WTC11 (cell line): ENCODE measurements at regions not wholly inside any gene's neighbourhood (a gene's known extent, or its start where the extent isn't known, plus 50 kb on each side); places are given as distances from the start of the nearest gene placed in this dataset.

Experiments
- ATAC-seq: fragments of 200-7000 bp; cut with Tn5 transposase; 2 replicates; pipeline ENCODE4 v1.10.0; 2021; ENCODE audit warnings: mild to moderate bottlenecking, moderate library complexity
- CTCF ChIA-PET: fragments of 300-600 bp; sonication (Branson Sonifier 250); formaldehyde crosslinking; loops from one replicate; lab custom pipeline; 2021; ENCODE audit warnings: antibody characterized with exemption; lab: Charles Lee
- POLR2A ChIA-PET: fragments of 350-600 bp; sonication (Branson Sonifier 250); formaldehyde crosslinking; loops from one replicate; lab custom pipeline; 2021; ENCODE audit warnings: antibody characterized with exemption; lab: Charles Lee
- DNase-seq: peaks from one replicate; pipeline ENCODE4 v3.0.0; 2021; ENCODE audit warnings: low spot score
- H3K27ac Mint-ChIP-seq: 2 replicates; pipeline ENCODE4 v1.8.0; 2021; ENCODE audit warnings: mixed read lengths
- H3K27me3 Mint-ChIP-seq: 2 replicates; pipeline ENCODE4 v1.8.0; 2021; ENCODE audit warnings: low read depth, mild to moderate bottlenecking, moderate library complexity, mixed read lengths
- H3K36me3 Mint-ChIP-seq: 2 replicates; pipeline ENCODE4 v1.8.0; 2021; ENCODE audit warnings: mixed read lengths
- H3K4me1 Mint-ChIP-seq: 2 replicates; pipeline ENCODE4 v1.8.0; 2022; ENCODE audit warnings: mixed read lengths
- H3K4me3 Mint-ChIP-seq: 2 replicates; pipeline ENCODE4 v1.8.0; 2021; ENCODE audit warnings: mild to moderate bottlenecking, moderate library complexity, mixed read lengths
- H3K9me3 Mint-ChIP-seq: 2 replicates; pipeline ENCODE4 v1.8.0; 2021; ENCODE audit warnings: mixed read lengths
- CBFB ChIP-seq: sonication (generic); formaldehyde crosslinking; IDR thresholded peaks from 2 replicates; pipeline ENCODE4 v1.8.1; 2022; ENCODE audit warnings: mild to moderate bottlenecking, low read depth, missing genetic modification reagents
- CREB1 ChIP-seq: sonication (generic); formaldehyde crosslinking; IDR thresholded peaks from 2 replicates; pipeline ENCODE4 v1.8.0; 2023; ENCODE audit warnings: mild to moderate bottlenecking, missing genetic modification reagents
- ELF4 ChIP-seq: sonication (generic); formaldehyde crosslinking; IDR thresholded peaks from 2 replicates; pipeline ENCODE4 v1.8.1; 2022; ENCODE audit warnings: low read depth, mild to moderate bottlenecking, moderate library complexity, missing genetic modification reagents
- ESRRA ChIP-seq: sonication (generic); formaldehyde crosslinking; IDR thresholded peaks from 2 replicates; pipeline ENCODE4 v1.8.1; 2022; ENCODE audit warnings: mild to moderate bottlenecking, missing genetic modification reagents, borderline replicate concordance
- ETV6 ChIP-seq: sonication (generic); formaldehyde crosslinking; IDR thresholded peaks from 2 replicates; pipeline ENCODE4 v1.8.1; 2022; ENCODE audit warnings: mild to moderate bottlenecking, missing genetic modification reagents
- GRHL2 ChIP-seq: fragments of 250-450 bp; sonication (Bioruptor Pico); IDR thresholded peaks from 2 replicates; pipeline ENCODE4 v1.8.0; 2022; ENCODE audit warnings: mild to moderate bottlenecking, moderate library complexity; ENCODE audit not compliant: insufficient replicate concordance, severe bottlenecking
- IRF2 ChIP-seq: sonication (generic); formaldehyde crosslinking; IDR thresholded peaks from 2 replicates; pipeline ENCODE4 v1.8.0; 2022; ENCODE audit warnings: low read depth, missing genetic modification reagents, borderline replicate concordance
- JAZF1 ChIP-seq: fragments of 250-450 bp; sonication (Bioruptor Pico); IDR thresholded peaks from 2 replicates; pipeline ENCODE4 v1.9.0; 2021; ENCODE audit warnings: moderate library complexity, mild to moderate bottlenecking, inconsistent platforms
- JUN ChIP-seq: sonication (generic); formaldehyde crosslinking; IDR thresholded peaks from 2 replicates; pipeline ENCODE4 v1.8.0; 2023; ENCODE audit warnings: mild to moderate bottlenecking, missing genetic modification reagents
- NFATC4 ChIP-seq: fragments of 250-450 bp; sonication (Bioruptor Pico); IDR thresholded peaks from 2 replicates; pipeline ENCODE4 v1.9.0; 2021; ENCODE audit warnings: mild to moderate bottlenecking
- NFYB ChIP-seq: sonication (generic); formaldehyde crosslinking; conservative IDR thresholded peaks from 2 replicates; pipeline ENCODE4 v1.8.0; 2022; ENCODE audit warnings: low read depth, missing genetic modification reagents
- NR2C2 ChIP-seq: sonication (generic); formaldehyde crosslinking; IDR thresholded peaks from 2 replicates; pipeline ENCODE4 v1.8.0; 2022; ENCODE audit warnings: mild to moderate bottlenecking, missing genetic modification reagents
- TCF7 ChIP-seq: sonication (generic); formaldehyde crosslinking; IDR thresholded peaks from 2 replicates; pipeline ENCODE4 v1.8.0; 2022; ENCODE audit warnings: mild to moderate bottlenecking, low read depth, missing genetic modification reagents, moderate library complexity
- ZBTB21 ChIP-seq: sonication (generic); formaldehyde crosslinking; IDR thresholded peaks from 2 replicates; pipeline ENCODE4 v1.8.1; 2023; ENCODE audit warnings: mild to moderate bottlenecking, missing genetic modification reagents, borderline replicate concordance
- ZNF138 ChIP-seq: sonication (generic); formaldehyde crosslinking; conservative IDR thresholded peaks from 2 replicates; pipeline ENCODE4 v1.8.1; 2022; ENCODE audit warnings: mild to moderate bottlenecking, moderate library complexity, missing genetic modification reagents
- ZNF232 ChIP-seq: sonication (generic); formaldehyde crosslinking; IDR thresholded peaks from 2 replicates; pipeline ENCODE4 v1.8.0; 2022; ENCODE audit warnings: mild to moderate bottlenecking, missing genetic modification reagents
- ZNF263 ChIP-seq: sonication (generic); formaldehyde crosslinking; IDR thresholded peaks from 2 replicates; pipeline ENCODE4 v1.8.1; 2022; ENCODE audit warnings: low read depth, mild to moderate bottlenecking, moderate library complexity, missing genetic modification reagents
- ZNF423 ChIP-seq: fragments of 250-450 bp; sonication (Bioruptor Pico); IDR thresholded peaks from 2 replicates; pipeline ENCODE4 v2.1.2; 2022; ENCODE audit warnings: mild to moderate bottlenecking, moderate library complexity
- ZNF671 ChIP-seq: fragments of 250-450 bp; sonication (Bioruptor Pico); IDR thresholded peaks from 2 replicates; pipeline ENCODE4 v1.8.0; 2021; ENCODE audit warnings: mild to moderate bottlenecking
- TF ChIP-seq, protein P1 (sequence below): sonication (generic); formaldehyde crosslinking; IDR thresholded peaks from 2 replicates; pipeline ENCODE4 v1.8.1; 2023; ENCODE audit warnings: mild to moderate bottlenecking, missing genetic modification reagents
- TF ChIP-seq, protein P2 (sequence below): sonication (generic); formaldehyde crosslinking; conservative IDR thresholded peaks from 2 replicates; pipeline ENCODE4 v1.8.1; 2022; ENCODE audit warnings: mild to moderate bottlenecking, missing genetic modification reagents
- TF ChIP-seq, protein P3 (sequence below): fragments of 250-450 bp; sonication (Bioruptor Pico); conservative IDR thresholded peaks from 2 replicates; pipeline ENCODE4 v1.9.0; 2021; ENCODE audit warnings: mild to moderate bottlenecking
- TF ChIP-seq, protein P4 (sequence below): sonication (generic); formaldehyde crosslinking; IDR thresholded peaks from 2 replicates; pipeline ENCODE4 v1.8.1; 2023; ENCODE audit warnings: mild to moderate bottlenecking, missing genetic modification reagents, moderate library complexity
- TF ChIP-seq, protein P5 (sequence below): sonication (generic); formaldehyde crosslinking; IDR thresholded peaks from 2 replicates; pipeline ENCODE4 v1.8.1; 2023; ENCODE audit warnings: mild to moderate bottlenecking, missing genetic modification reagents, borderline replicate concordance
- TF ChIP-seq, protein P6 (sequence below): sonication (generic); formaldehyde crosslinking; IDR thresholded peaks from 2 replicates; pipeline ENCODE4 v1.8.1; 2022; ENCODE audit warnings: low read depth, mild to moderate bottlenecking, moderate library complexity, missing genetic modification reagents, borderline replicate concordance
- TF ChIP-seq, protein P7 (sequence below): fragments of 200-600 bp; IDR thresholded peaks from 2 replicates; pipeline ENCODE4 v1.8.0; 2022; ENCODE audit warnings: antibody characterized with exemption

DNA sequence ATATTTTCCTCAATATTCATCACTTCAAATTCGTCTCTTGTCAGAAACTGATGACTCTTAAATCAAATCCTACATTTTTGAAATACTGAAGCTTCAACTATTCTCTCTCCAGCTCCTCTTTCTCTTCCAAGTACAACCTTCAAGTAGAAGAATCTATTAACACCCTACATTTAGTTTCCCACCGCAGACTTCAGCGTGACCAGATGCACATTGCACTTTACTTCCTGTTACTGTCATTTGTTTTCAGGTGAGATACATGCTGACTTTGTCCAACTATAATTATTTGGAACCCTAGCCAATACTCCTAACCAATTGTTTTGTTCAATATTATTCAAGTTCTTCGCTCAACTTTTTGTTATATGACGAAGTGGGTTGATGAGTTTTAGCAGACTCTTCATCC is 116.0 kb downstream of the MRPL39 start:
- TF ChIP-seq JUN (CRISPR knock-in tag) (no peak), JAZF1 (CRISPR knock-in tag) (no peak), GRHL2 (CRISPR knock-in tag) (no peak), ZBTB21 (CRISPR knock-in tag) (no peak), ETV6 (no peak), ZNF263 (CRISPR knock-in tag) (no peak), NFATC4 (CRISPR knock-in tag) (no peak), TCF7 (CRISPR knock-in tag) (no peak), NFYB (no peak), ESRRA (CRISPR knock-in tag) (no peak), ZNF138 (CRISPR knock-in tag) (no peak), IRF2 (CRISPR knock-in tag) (no peak), ELF4 (CRISPR knock-in tag) (no peak), ZNF232 (CRISPR knock-in tag) (no peak), ZNF671 (CRISPR knock-in tag) (no peak)
- TF ChIP-seq, protein P1, sequence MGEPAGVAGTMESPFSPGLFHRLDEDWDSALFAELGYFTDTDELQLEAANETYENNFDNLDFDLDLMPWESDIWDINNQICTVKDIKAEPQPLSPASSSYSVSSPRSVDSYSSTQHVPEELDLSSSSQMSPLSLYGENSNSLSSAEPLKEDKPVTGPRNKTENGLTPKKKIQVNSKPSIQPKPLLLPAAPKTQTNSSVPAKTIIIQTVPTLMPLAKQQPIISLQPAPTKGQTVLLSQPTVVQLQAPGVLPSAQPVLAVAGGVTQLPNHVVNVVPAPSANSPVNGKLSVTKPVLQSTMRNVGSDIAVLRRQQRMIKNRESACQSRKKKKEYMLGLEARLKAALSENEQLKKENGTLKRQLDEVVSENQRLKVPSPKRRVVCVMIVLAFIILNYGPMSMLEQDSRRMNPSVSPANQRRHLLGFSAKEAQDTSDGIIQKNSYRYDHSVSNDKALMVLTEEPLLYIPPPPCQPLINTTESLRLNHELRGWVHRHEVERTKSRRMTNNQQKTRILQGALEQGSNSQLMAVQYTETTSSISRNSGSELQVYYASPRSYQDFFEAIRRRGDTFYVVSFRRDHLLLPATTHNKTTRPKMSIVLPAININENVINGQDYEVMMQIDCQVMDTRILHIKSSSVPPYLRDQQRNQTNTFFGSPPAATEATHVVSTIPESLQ (CRISPR knock-in tag) = no peak
- TF ChIP-seq, protein P2, sequence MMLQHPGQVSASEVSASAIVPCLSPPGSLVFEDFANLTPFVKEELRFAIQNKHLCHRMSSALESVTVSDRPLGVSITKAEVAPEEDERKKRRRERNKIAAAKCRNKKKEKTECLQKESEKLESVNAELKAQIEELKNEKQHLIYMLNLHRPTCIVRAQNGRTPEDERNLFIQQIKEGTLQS (CRISPR knock-in tag) = no peak
- TF ChIP-seq, protein P3, sequence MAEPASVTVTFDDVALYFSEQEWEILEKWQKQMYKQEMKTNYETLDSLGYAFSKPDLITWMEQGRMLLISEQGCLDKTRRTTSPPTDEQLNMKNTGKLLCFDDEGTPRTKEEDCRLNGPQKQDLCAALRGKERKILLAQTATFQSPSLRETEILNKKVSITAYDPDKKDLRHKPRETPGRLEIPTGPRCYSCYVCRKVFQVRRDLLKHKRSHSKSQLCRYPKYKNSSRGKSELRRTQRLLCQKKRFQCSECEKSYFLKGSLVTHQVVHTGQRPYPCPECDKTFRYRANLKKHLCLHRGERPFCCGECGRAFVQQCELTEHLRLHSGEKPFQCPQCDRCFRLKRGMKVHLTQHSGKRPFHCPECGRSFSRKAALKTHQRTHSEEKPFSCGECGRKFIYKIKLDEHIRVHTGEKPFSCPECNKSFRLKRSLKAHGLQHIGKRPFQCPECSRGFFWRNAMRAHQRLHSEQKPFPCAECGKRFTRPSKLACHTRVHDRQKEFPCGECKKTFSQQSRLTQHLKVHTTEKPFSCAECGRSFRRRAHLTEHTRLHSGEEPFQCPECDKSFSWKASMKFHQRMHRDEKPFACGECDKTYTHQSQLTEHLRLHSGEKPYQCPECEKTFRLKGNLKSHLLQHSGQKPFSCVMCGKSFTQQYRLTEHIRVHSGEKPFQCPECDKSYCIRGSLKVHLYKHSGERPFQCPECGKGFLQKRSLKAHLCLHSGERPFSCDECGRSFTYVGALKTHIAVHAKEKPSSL = no peak
- TF ChIP-seq, protein P4, sequence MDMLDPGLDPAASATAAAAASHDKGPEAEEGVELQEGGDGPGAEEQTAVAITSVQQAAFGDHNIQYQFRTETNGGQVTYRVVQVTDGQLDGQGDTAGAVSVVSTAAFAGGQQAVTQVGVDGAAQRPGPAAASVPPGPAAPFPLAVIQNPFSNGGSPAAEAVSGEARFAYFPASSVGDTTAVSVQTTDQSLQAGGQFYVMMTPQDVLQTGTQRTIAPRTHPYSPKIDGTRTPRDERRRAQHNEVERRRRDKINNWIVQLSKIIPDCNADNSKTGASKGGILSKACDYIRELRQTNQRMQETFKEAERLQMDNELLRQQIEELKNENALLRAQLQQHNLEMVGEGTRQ (CRISPR knock-in tag) = no peak
- Mint-ChIP-seq H3K4me3 (no peak overlapping the region), H3K27me3 (no peaks in the 10 kb centered on the region), H3K9me3 (peaks cover 4% of the 10 kb centered on the region; the same call in 1 of the 2 replicates), H3K36me3 (no peaks in the 10 kb centered on the region), H3K4me1 (no peaks in the 10 kb centered on the region), H3K27ac (no peak overlapping the region)
- POLR2A ChIA-PET = no interaction called here
- ATAC-seq (no peak), DNase-seq (no peak)
- CTCF ChIA-PET = no interaction called here

DNA sequence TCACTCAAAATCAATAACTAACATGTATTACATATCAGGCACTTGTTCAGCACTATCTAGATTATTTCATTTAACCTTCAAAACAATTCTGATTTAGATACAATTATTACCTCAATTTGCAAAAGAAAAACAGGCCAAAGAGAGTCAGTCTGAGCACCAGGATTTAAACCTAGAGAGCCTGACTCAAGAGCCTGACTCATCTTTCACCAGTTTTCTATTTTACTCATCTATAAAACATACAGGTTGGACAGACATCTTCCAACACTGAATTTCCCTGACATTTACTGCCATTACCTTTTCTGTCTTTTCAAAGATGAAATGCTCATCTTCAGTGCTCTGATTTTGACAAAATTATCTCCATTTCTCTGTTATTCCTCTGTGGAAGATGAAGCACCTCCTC is 116.5 kb downstream of the MRPL39 start:
- peaks cover 4% of the 10 kb centered on the region; the same call in 1 of the 2 replicates for H3K9me3 Mint-ChIP-seq
- no peak for DNase-seq
- H3K27ac Mint-ChIP-seq = no peak overlapping the region
- no peak overlapping the region for H3K4me3 Mint-ChIP-seq
- ChIA-PET CTCF (interaction anchor here (1.4 kb wide), 1 partner anchor 17 kb away, joined by 4 read pairs; no protein-coding TSS in a partner anchor), POLR2A (no interaction called here)
- no peaks in the 10 kb centered on the region for H3K36me3 Mint-ChIP-seq
- no peak for ATAC-seq
- no peaks in the 10 kb centered on the region for H3K4me1 Mint-ChIP-seq
- H3K27me3 Mint-ChIP-seq = no peaks in the 10 kb centered on the region
- no peak for TF ChIP-seq ZNF423 (CRISPR knock-in tag)
- no peak for TF ChIP-seq CREB1
- TF ChIP-seq ETV6 = no peak
- TF ChIP-seq NR2C2 = no peak
- TF ChIP-seq, protein P5, sequence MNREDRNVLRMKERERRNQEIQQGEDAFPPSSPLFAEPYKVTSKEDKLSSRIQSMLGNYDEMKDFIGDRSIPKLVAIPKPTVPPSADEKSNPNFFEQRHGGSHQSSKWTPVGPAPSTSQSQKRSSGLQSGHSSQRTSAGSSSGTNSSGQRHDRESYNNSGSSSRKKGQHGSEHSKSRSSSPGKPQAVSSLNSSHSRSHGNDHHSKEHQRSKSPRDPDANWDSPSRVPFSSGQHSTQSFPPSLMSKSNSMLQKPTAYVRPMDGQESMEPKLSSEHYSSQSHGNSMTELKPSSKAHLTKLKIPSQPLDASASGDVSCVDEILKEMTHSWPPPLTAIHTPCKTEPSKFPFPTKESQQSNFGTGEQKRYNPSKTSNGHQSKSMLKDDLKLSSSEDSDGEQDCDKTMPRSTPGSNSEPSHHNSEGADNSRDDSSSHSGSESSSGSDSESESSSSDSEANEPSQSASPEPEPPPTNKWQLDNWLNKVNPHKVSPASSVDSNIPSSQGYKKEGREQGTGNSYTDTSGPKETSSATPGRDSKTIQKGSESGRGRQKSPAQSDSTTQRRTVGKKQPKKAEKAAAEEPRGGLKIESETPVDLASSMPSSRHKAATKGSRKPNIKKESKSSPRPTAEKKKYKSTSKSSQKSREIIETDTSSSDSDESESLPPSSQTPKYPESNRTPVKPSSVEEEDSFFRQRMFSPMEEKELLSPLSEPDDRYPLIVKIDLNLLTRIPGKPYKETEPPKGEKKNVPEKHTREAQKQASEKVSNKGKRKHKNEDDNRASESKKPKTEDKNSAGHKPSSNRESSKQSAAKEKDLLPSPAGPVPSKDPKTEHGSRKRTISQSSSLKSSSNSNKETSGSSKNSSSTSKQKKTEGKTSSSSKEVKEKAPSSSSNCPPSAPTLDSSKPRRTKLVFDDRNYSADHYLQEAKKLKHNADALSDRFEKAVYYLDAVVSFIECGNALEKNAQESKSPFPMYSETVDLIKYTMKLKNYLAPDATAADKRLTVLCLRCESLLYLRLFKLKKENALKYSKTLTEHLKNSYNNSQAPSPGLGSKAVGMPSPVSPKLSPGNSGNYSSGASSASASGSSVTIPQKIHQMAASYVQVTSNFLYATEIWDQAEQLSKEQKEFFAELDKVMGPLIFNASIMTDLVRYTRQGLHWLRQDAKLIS = no peak
- TF ChIP-seq CBFB (CRISPR knock-in tag) = no peak
- TF ChIP-seq, protein P6, sequence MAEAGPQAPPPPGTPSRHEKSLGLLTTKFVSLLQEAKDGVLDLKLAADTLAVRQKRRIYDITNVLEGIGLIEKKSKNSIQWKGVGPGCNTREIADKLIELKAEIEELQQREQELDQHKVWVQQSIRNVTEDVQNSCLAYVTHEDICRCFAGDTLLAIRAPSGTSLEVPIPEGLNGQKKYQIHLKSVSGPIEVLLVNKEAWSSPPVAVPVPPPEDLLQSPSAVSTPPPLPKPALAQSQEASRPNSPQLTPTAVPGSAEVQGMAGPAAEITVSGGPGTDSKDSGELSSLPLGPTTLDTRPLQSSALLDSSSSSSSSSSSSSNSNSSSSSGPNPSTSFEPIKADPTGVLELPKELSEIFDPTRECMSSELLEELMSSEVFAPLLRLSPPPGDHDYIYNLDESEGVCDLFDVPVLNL (CRISPR knock-in tag) = no peak
- TF ChIP-seq, protein P7, sequence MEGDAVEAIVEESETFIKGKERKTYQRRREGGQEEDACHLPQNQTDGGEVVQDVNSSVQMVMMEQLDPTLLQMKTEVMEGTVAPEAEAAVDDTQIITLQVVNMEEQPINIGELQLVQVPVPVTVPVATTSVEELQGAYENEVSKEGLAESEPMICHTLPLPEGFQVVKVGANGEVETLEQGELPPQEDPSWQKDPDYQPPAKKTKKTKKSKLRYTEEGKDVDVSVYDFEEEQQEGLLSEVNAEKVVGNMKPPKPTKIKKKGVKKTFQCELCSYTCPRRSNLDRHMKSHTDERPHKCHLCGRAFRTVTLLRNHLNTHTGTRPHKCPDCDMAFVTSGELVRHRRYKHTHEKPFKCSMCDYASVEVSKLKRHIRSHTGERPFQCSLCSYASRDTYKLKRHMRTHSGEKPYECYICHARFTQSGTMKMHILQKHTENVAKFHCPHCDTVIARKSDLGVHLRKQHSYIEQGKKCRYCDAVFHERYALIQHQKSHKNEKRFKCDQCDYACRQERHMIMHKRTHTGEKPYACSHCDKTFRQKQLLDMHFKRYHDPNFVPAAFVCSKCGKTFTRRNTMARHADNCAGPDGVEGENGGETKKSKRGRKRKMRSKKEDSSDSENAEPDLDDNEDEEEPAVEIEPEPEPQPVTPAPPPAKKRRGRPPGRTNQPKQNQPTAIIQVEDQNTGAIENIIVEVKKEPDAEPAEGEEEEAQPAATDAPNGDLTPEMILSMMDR = no peak
